HuH-7 (cell line): ENCODE measurements at regions not wholly inside any gene's neighbourhood (a gene's known extent, or its start where the extent isn't known, plus 50 kb on each side); places are given as distances from the start of the nearest gene placed in this dataset.

Experiments
- DNase-seq: peaks from one replicate; pipeline ENCODE4 v3.0.0; 2011; ENCODE audit warnings: low spot score

DNA sequence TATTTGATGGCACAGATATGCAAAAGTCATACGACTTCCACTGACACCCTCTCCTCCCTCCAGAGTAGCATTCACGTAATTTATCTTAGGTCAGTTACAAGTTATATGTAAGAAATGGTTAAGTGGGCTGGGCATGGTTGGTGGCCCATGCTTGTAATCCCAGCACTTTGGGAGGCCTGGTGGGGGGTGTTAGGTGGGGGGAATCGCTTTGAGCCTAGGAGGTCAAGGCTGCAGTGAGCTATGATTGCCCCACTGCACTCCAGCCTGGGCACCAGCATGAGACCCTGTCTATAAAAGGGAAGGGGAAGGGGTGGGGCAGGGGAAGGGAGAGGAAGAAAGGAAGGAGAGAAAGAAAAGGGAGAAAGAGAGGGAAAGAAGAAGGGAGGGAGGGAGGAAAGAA lies 202.8 kb downstream of the AUH start:
- no peak for DNase-seq

- no peak for DNase-seq
These were observed 202.0 kb downstream of the AUH start for GRCh38 chr9:91159664-91160121.

DNA sequence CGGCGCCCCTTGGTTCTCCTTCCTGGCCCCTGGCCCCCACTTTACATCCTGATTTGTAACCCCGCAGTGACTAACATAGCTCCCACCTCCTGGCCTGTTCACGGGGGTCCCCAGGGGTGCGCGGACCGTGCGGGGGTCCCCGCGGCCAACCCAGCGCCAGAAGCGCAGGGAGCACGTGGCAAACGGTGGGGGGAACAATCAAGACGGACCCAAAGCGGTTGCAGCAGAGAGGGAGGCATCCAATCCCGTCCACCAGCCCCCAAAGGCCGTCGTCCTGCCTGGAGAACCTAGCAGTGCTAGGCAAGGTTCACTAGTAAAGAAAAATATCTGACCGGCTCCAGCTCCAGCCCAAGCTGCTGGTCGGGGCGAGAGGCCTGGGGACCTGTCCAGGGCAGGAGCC lies 201.5 kb downstream of the AUH start:
- no peak for DNase-seq

GRCh38 chr9:91160599-91161464 lies 200.9 kb downstream of the AUH start:
- DNase-seq: no peak

GRCh38 chr9:91161465-91162300 lies 200.0 kb downstream of the AUH start:
- DNase-seq: no peak

DNA sequence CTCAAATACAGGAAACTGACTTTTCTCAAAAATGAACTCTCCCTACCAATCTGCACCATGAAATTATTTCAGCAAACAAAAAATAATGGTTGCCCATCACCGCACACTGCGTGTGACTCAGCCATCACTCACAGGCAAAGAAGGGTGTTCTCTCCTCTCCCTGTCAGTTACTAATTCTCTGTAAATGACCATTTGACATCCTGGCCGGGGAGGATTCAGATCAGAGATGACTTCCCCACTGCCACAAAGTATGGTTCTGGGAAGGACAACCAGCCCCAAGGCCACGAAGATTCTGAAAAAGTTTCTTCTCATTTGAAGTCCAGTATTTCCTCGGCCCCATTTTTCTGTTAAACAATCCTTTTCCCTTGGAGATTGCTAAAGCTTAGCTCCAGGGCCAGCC lies 199.4 kb downstream of the AUH start:
- DNase-seq: no peak

GRCh38 chr9:91162784-91163443 lies 198.8 kb downstream of the AUH start:
- no peak for DNase-seq

DNA sequence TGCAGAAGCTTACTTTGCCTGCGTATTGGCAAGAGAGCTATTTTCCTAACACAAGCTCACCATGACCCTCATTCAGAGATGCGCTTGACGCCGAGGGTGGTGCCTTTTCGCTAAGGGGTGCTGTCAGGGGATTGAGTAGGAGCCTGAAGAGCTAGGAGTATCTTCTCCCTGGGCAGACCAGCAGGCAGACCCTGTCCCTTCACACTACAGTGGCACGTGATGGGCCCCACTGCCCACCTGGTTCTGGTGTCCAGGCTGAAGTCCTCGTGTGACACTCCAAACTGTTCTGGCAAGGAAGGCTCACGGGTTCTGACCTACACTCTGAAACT lies 198.3 kb downstream of the AUH start:
- DNase-seq: no peak

DNA sequence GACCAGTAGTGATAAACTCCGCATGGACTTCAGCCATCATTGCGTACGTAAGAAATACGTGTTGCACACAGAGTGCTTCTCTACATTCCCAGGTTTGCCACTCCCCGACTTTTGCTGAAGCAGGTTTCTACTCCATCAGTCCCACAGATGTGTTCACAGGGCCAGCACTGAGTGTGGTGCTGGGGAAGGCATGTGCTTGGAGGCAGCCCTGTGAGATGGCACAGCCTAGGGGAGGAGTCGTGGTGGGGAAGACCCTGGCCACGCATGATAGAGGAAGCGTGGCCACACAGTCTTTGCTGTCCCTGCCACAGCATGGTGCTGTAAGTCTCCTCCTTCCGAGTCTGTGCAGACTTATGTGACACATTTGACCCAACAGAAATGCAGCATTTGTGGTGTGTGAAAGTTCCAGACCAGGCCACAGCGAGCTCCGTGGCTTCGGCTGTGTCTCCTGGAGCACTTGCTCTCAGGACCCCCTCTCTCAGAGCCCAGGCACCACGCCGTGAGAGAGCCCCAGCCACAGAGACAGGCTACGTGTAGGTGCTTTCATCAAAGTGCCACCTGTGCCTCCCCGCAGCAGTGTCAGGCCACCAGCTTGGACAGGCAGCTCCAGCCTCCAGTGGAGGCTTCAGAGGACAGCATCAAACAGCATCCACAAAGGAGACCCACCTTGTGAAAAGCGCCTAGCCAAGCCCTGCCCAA lies 197.8 kb downstream of the AUH start:
- no peak for DNase-seq
